Fibroblast of the conjunctiva (primary cell): ENCODE measurements at regions not wholly inside any gene's neighbourhood (a gene's known extent, or its start where the extent isn't known, plus 50 kb on each side); places are given as distances from the start of the nearest gene placed in this dataset.
"Not testable (repeated sequence)": the region's sequence is repeated elsewhere in the genome, so short reads cannot be mapped to it uniquely, and the experiment has no call there.

Source experiments
- DNase-seq: peaks from one replicate; pipeline ENCODE4 v3.0.0-alpha.2; 2010; ENCODE audit warnings: low read depth

GRCh38 chr1:67482733-67483482, 52.7 kb upstream of the SERBP1 start:
- no peak for DNase-seq

GRCh38 chr1:67484492-67484891, 54.3 kb upstream of the SERBP1 start:
- DNase-seq = peak; percentile 20

- DNase-seq = no peak
Observed at GRCh38 chr1:67485046-67485811, 55.0 kb upstream of the SERBP1 start.

- peak; percentile 4 for DNase-seq
Observed at GRCh38 chr1:67489643-67490042, 59.4 kb upstream of the SERBP1 start.

- no peak for DNase-seq
Observed at GRCh38 chr1:67491280-67491679, 61.1 kb upstream of the SERBP1 start.

- no peak for DNase-seq
Observed at GRCh38 chr1:67493148-67493547, 62.9 kb upstream of the SERBP1 start.

GRCh38 chr1:67495327-67495726, 65.1 kb upstream of the SERBP1 start:
- DNase-seq = no peak

- DNase-seq = no peak
Observed at GRCh38 chr1:67496329-67496728, 66.1 kb upstream of the SERBP1 start.

GRCh38 chr1:67500413-67500959, 70.3 kb upstream of the SERBP1 start:
- peak; percentile 72 for DNase-seq

GRCh38 chr1:67503974-67504373, 73.8 kb upstream of the SERBP1 start:
- no peak for DNase-seq

GRCh38 chr1:67513392-67514294, 83.4 kb upstream of the SERBP1 start:
- DNase-seq = not testable (repeated sequence)

GRCh38 chr1:67514300-67514699, 84.1 kb upstream of the SERBP1 start:
- DNase-seq = no peak

GRCh38 chr1:67514786-67515185, 84.6 kb upstream of the SERBP1 start:
- DNase-seq = no peak

GRCh38 chr1:67515324-67516080, 85.3 kb upstream of the SERBP1 start:
- DNase-seq = no peak

GRCh38 chr1:67517046-67517445, 86.8 kb upstream of the SERBP1 start:
- DNase-seq = no peak

- DNase-seq = no peak
Observed at GRCh38 chr1:67522001-67522441, 91.8 kb upstream of the SERBP1 start.

- DNase-seq = no peak
Observed at GRCh38 chr1:67522793-67523192, 92.6 kb upstream of the SERBP1 start.

GRCh38 chr1:67524143-67525052, 94.2 kb upstream of the SERBP1 start:
- DNase-seq = no peak

GRCh38 chr1:67525053-67525760, 95.0 kb upstream of the SERBP1 start:
- DNase-seq = no peak

GRCh38 chr1:67528141-67528540, 97.9 kb upstream of the SERBP1 start:
- no peak for DNase-seq
